NCI-H526 treated with DMSO at 0.1 percent for 48 hours (cell line): ENCODE measurements at regions not wholly inside any gene's neighbourhood (a gene's known extent, or its start where the extent isn't known, plus 50 kb on each side); places are given as distances from the start of the nearest gene placed in this dataset.

Experiments used
- DNase-seq: peaks from one replicate; lab custom pipeline; 2025; lab: John Stamatoyannopoulos, UW

- no peak for DNase-seq
Measured at GRCh38 chr15:47620960-47621681, 96.2 kb upstream of the SEMA6D start.

GRCh38 chr15:47622055-47622454, 95.2 kb upstream of the SEMA6D start:
- no peak for DNase-seq

- DNase-seq, result no peak
Measured at GRCh38 chr15:47624503-47624902, 92.8 kb upstream of the SEMA6D start.

- no peak for DNase-seq
Measured at GRCh38 chr15:47639042-47639441, 78.3 kb upstream of the SEMA6D start.

- DNase-seq, result no peak
Measured at GRCh38 chr15:47640079-47640478, 77.2 kb upstream of the SEMA6D start.

GRCh38 chr15:47640901-47641300, 76.4 kb upstream of the SEMA6D start:
- DNase-seq, result no peak

- DNase-seq, result no peak
Measured at GRCh38 chr15:47644722-47645121, 72.6 kb upstream of the SEMA6D start.

GRCh38 chr15:47650564-47650963, 66.7 kb upstream of the SEMA6D start:
- DNase-seq, result no peak

- no peak for DNase-seq
Measured at GRCh38 chr15:47652328-47652727, 65.0 kb upstream of the SEMA6D start.

GRCh38 chr15:47652844-47653243, 64.5 kb upstream of the SEMA6D start:
- no peak for DNase-seq

- no peak for DNase-seq
Measured at GRCh38 chr15:47661661-47662180, 55.6 kb upstream of the SEMA6D start.

- DNase-seq, result no peak
Measured at GRCh38 chr15:47663101-47663500, 54.2 kb upstream of the SEMA6D start.
